Glutamatergic neuron (in vitro differentiated cells): ENCODE measurements at regions not wholly inside any gene's neighbourhood (a gene's known extent, or its start where the extent isn't known, plus 50 kb on each side); places are given as distances from the start of the nearest gene placed in this dataset.

Source experiments
- DNase-seq: peaks from one replicate; pipeline ENCODE4 v3.0.0; 2022
- H3K27ac Mint-ChIP-seq: one replicate; pipeline ENCODE4 v1.8.0; 2020; ENCODE audit warnings: mild to moderate bottlenecking, mixed read lengths, inconsistent platforms; ENCODE audit not compliant: unreplicated experiment
- H3K27me3 Mint-ChIP-seq: one replicate; pipeline ENCODE4 v1.8.0; 2020; ENCODE audit warnings: mild to moderate bottlenecking, moderate library complexity, mixed read lengths, inconsistent platforms; ENCODE audit not compliant: unreplicated experiment
- H3K36me3 Mint-ChIP-seq: one replicate; pipeline ENCODE4 v1.8.0; 2020; ENCODE audit warnings: mild to moderate bottlenecking, mixed read lengths, inconsistent platforms; ENCODE audit not compliant: unreplicated experiment
- H3K4me1 Mint-ChIP-seq: one replicate; pipeline ENCODE4 v1.8.0; 2020; ENCODE audit warnings: mild to moderate bottlenecking, low read depth, mixed read lengths, inconsistent platforms; ENCODE audit not compliant: unreplicated experiment
- H3K4me3 Mint-ChIP-seq: one replicate; pipeline ENCODE4 v1.8.0; 2020; ENCODE audit warnings: mild to moderate bottlenecking, mixed read lengths, inconsistent platforms; ENCODE audit not compliant: unreplicated experiment
- H3K9me3 Mint-ChIP-seq: one replicate; pipeline ENCODE4 v1.8.0; 2020; ENCODE audit warnings: mild to moderate bottlenecking, moderate library complexity, mixed read lengths, inconsistent platforms; ENCODE audit not compliant: unreplicated experiment
- CTCF ChIP-seq: fragments of 200-600 bp; sonication (generic); IDR thresholded peaks from one replicate; pipeline ENCODE4 v1.5.0; 2021; ENCODE audit not compliant: partially characterized antibody, unreplicated experiment

GRCh38 chrX:51824061-51824460 lies 69.4 kb upstream of the MAGED1 start:
- Mint-ChIP-seq H3K27ac (no peak overlapping the region), H3K9me3 (peaks cover 1% of the 10 kb centered on the region), H3K4me3 (no peak overlapping the region), H3K27me3 (no peaks in the 10 kb centered on the region), H3K4me1 (peaks cover 21% of the 10 kb centered on the region), H3K36me3 (no peaks in the 10 kb centered on the region)
- TF ChIP-seq CTCF = no peak
- no peak for DNase-seq

GRCh38 chrX:51825436-51825835 lies 68.0 kb upstream of the MAGED1 start:
- TF ChIP-seq CTCF = no peak
- Mint-ChIP-seq H3K4me3 (peak overlapping the region; percentile 43), H3K9me3 (peaks cover 1% of the 10 kb centered on the region), H3K4me1 (peaks cover 21% of the 10 kb centered on the region), H3K27me3 (no peaks in the 10 kb centered on the region), H3K27ac (peak overlapping the region; percentile 15), H3K36me3 (no peaks in the 10 kb centered on the region)
- no peak for DNase-seq

GRCh38 chrX:51834076-51834475 lies 59.3 kb upstream of the MAGED1 start:
- Mint-ChIP-seq H3K36me3 (no peaks in the 10 kb centered on the region), H3K9me3 (no peaks in the 10 kb centered on the region), H3K4me1 (peaks cover 5% of the 10 kb centered on the region), H3K4me3 (no peak overlapping the region), H3K27me3 (no peaks in the 10 kb centered on the region), H3K27ac (no peak overlapping the region)
- TF ChIP-seq CTCF = no peak
- no peak for DNase-seq

GRCh38 chrX:51836823-51837222 lies 56.6 kb upstream of the MAGED1 start:
- Mint-ChIP-seq H3K9me3 (no peaks in the 10 kb centered on the region), H3K27ac (no peak overlapping the region), H3K27me3 (no peaks in the 10 kb centered on the region), H3K4me1 (peaks cover 5% of the 10 kb centered on the region), H3K4me3 (no peak overlapping the region), H3K36me3 (no peaks in the 10 kb centered on the region)
- TF ChIP-seq CTCF = no peak
- DNase-seq = no peak

GRCh38 chrX:51837451-51837850 lies 56.0 kb upstream of the MAGED1 start:
- H3K9me3 Mint-ChIP-seq = no peaks in the 10 kb centered on the region
- no peaks in the 10 kb centered on the region for H3K27me3 Mint-ChIP-seq
- no peak overlapping the region for H3K27ac Mint-ChIP-seq
- no peaks in the 10 kb centered on the region for H3K36me3 Mint-ChIP-seq
- peaks cover 5% of the 10 kb centered on the region for H3K4me1 Mint-ChIP-seq
- no peak overlapping the region for H3K4me3 Mint-ChIP-seq
- no peak for DNase-seq
- TF ChIP-seq CTCF = no peak
